Lower leg skin (tissue), 4 donors: ENCODE measurements at regions not wholly inside any gene's neighbourhood (a gene's known extent, or its start where the extent isn't known, plus 50 kb on each side); places are given as distances from the start of the nearest gene placed in this dataset.
"Not testable (repeated sequence)": the region's sequence is repeated elsewhere in the genome, so short reads cannot be mapped to it uniquely, and the experiment has no call there.

ENCODE experiments used
- DNase-seq, 2 donors: peaks; one replicate each; pipeline ENCODE4 v3.0.0-alpha.2; 2019; ENCODE audit warnings: low spot score in 2 of 2
- H3K4me3 ChIP-seq: fragments of 200-600 bp; sonication (generic); 2 replicates; pipeline ENCODE4 v1.5.1; 2017; ENCODE audit warnings: mild to moderate bottlenecking, low read depth; ENCODE audit not compliant: poor library complexity, severe bottlenecking
- CTCF ChIP-seq, 3 donors: fragments of 450-650 bp; IDR thresholded peaks; one replicate each; pipeline ENCODE4 v1.5.1; 2016; ENCODE audit warnings: antibody characterized with exemption in 3 of 3, mild to moderate bottlenecking in 3 of 3, moderate library complexity in 2 of 3
- POLR2A ChIP-seq, 2 donors: fragments of 450-650 bp; IDR thresholded peaks; one replicate each; pipeline ENCODE4 v1.6.1; 2016 to 2017; ENCODE audit warnings: antibody characterized with exemption in 2 of 2, mild to moderate bottlenecking in 1 of 2, moderate library complexity in 1 of 2
- WGBS, 2 donors: methylation state at CpG; one replicate each; pipeline ENCODE4 v1.1.5; 2018; 5-methylcytosine and 5-hydroxymethylcytosine counted together
- intact Hi-C: fragments of 100-400 bp; cut with DNase I; formaldehyde crosslinking; loops from one replicate; pipeline ENCODE4 v1.15.0; 2023; ENCODE audit warnings: low total_unique reads

DNA sequence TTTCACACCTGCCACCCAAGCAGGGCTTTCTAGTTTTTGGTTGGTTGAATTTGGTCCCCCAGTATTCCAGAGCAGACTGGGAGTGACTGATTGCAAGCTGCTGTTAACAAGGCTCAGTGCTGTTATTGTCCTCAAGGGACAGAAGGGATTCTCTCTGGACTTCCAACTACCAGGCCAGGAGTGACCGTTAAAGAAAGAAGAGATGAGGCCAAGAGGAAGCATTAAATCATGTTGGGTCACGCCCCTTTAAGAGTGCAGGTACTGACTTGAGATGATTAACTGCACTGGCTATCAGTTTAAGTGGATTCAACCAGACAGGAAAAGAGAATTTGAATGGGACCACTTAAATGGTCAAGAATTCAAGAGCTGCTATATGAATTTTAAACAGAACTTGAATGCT is 220.8 kb upstream of the PCSK5 start:
- intact Hi-C loops = no loop called here
- no peak overlapping the region for H3K4me3 ChIP-seq
- TF ChIP-seq CTCF (IDR thresholded peaks at IDR 0.05) (no peak), POLR2A (IDR thresholded peaks at IDR 0.05) (no peak)
- WGBS, 2 donors = 49 to 62% methylated on average over 2 of the region's 2 CpGs
- DNase-seq = no peak

DNA sequence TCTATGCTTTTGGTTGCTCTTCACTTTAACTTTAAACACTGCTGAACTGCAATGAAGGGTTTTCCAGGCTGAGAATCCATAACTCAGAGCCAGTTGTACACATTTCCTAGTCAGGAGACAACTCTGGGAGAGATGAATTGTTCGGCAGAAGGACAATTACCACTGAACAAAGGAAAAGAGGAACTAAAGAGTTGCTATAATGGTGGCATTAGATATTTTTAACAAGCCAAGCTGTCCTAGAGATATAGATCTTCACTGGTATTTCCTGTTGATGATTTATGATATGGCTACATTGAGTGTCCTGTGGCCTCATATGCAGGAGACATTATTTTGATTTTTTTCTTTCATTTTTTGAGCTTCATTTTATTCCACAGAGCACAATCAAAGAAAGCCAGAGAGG is 219.1 kb upstream of the PCSK5 start:
- intact Hi-C loops = no loop called here
- DNase-seq = no peak
- WGBS, 2 donors = 67 to 79% methylated on average over 1 of the region's 1 CpG
- TF ChIP-seq POLR2A (IDR thresholded peaks at IDR 0.05) (no peak), CTCF (IDR thresholded peaks at IDR 0.05) (no peak)
- H3K4me3 ChIP-seq = no peak overlapping the region

GRCh38 chr9:75672478-75672877 is 218.0 kb upstream of the PCSK5 start:
- TF ChIP-seq POLR2A (IDR thresholded peaks at IDR 0.05) (no peak), CTCF (IDR thresholded peaks at IDR 0.05) (no peak)
- DNase-seq = no peak
- intact Hi-C loops = no loop called here
- WGBS, 2 donors = 30 to 38% methylated on average over 1 of the region's 1 CpG
- no peak overlapping the region for H3K4me3 ChIP-seq

- TF ChIP-seq POLR2A (IDR thresholded peaks at IDR 0.05) = no peak
- TF ChIP-seq CTCF (IDR thresholded peaks at IDR 0.05) = no peak
- no peak for DNase-seq
- no peak overlapping the region for H3K4me3 ChIP-seq
- intact Hi-C loops = no loop called here
- WGBS, 2 donors = 56 to 72% methylated on average over 1 of the region's 1 CpG
Measured at GRCh38 chr9:75683591-75683990, 206.9 kb upstream of the PCSK5 start.

GRCh38 chr9:75685062-75685461 is 205.4 kb upstream of the PCSK5 start:
- no peak overlapping the region for H3K4me3 ChIP-seq
- TF ChIP-seq CTCF (IDR thresholded peaks at IDR 0.05) (no peak), POLR2A (IDR thresholded peaks at IDR 0.05) (no peak)
- 54 to 69% methylated on average over 4 of the region's 4 CpGs for WGBS, 2 donors
- intact Hi-C loops = no loop called here
- DNase-seq = no peak

- H3K4me3 ChIP-seq = no peak overlapping the region
- DNase-seq = no peak
- intact Hi-C loops = no loop called here
- WGBS, 2 donors = 45 to 46% methylated on average over 2 of the region's 2 CpGs
- TF ChIP-seq POLR2A (IDR thresholded peaks at IDR 0.05) (no peak), CTCF (IDR thresholded peaks at IDR 0.05) (no peak)
Measured at GRCh38 chr9:75687359-75687953, 203.0 kb upstream of the PCSK5 start.

GRCh38 chr9:75690551-75690950 is 199.9 kb upstream of the PCSK5 start:
- intact Hi-C loops, H3K4me3 ChIP-seq, DNase-seq: not testable (repeated sequence)
